Natural killer cell (primary cell): ENCODE measurements at regions not wholly inside any gene's neighbourhood (a gene's known extent, or its start where the extent isn't known, plus 50 kb on each side); places are given as distances from the start of the nearest gene placed in this dataset.
"Not testable (repeated sequence)": the region's sequence is repeated elsewhere in the genome, so short reads cannot be mapped to it uniquely, and the experiment has no call there.

Experiments used
- ATAC-seq, 3 donors: fragments of 150-1000 bp in 2 of 3; fragments of 200-7000 bp in 1 of 3; cut with Tn5 transposase; 1 replicate in 1 of 3; 2 replicates in 2 of 3; pipeline ENCODE4 v1.10.0; 2021; ENCODE audit warnings: mild to moderate bottlenecking in 2 of 3, moderate library complexity in 2 of 3
- DNase-seq, 2 donors: peaks; one replicate each; pipeline versions ENCODE4 v3.0.0 to v3.0.0-alpha.2; 2013 to 2021; ENCODE audit warnings: mixed read lengths in 1 of 2
- H3K27ac ChIP-seq: one replicate; pipeline ENCODE4 v1.5.1; 2013; ENCODE audit warnings: mild to moderate bottlenecking, low read length
- H3K27me3 ChIP-seq: one replicate; pipeline ENCODE4 v1.6.1; 2013; ENCODE audit warnings: low read length; ENCODE audit not compliant: control insufficient read depth, insufficient read depth
- H3K36me3 ChIP-seq: one replicate; pipeline ENCODE4 v1.6.1; 2013; ENCODE audit warnings: low read length; ENCODE audit not compliant: control insufficient read depth, insufficient read depth
- H3K4me1 ChIP-seq: one replicate; pipeline ENCODE4 v1.6.1; 2013; ENCODE audit warnings: low read length; ENCODE audit not compliant: control insufficient read depth, insufficient read depth
- H3K4me3 ChIP-seq: one replicate; pipeline ENCODE4 v1.5.1; 2013; ENCODE audit warnings: low read length
- H3K9me3 ChIP-seq: one replicate; pipeline ENCODE4 v1.6.1; 2013; ENCODE audit warnings: low read length; ENCODE audit not compliant: control insufficient read depth, insufficient read depth
- H3K27ac Mint-ChIP-seq, 2 donors: one replicate each; pipeline ENCODE4 v1.8.0; 2022; ENCODE audit warnings: mild to moderate bottlenecking in 2 of 2, mixed read lengths in 2 of 2, moderate library complexity in 1 of 2
- H3K27me3 Mint-ChIP-seq, 2 donors: one replicate each; pipeline ENCODE4 v1.8.0; 2022; ENCODE audit warnings: low read depth in 2 of 2, mixed read lengths in 2 of 2
- H3K36me3 Mint-ChIP-seq: one replicate; pipeline ENCODE4 v1.8.0; 2022; ENCODE audit warnings: mixed read lengths
- H3K4me1 Mint-ChIP-seq, 2 donors: one replicate each; pipeline ENCODE4 v1.8.0; 2022; ENCODE audit warnings: mixed read lengths in 2 of 2
- H3K4me3 Mint-ChIP-seq: one replicate; pipeline ENCODE4 v1.8.0; 2022; ENCODE audit warnings: mild to moderate bottlenecking, moderate library complexity, mixed read lengths
- H3K9me3 Mint-ChIP-seq, 2 donors: one replicate each; pipeline ENCODE4 v1.8.0; 2022; ENCODE audit warnings: mixed read lengths in 2 of 2
- WGBS: methylation state at CpG from one replicate; pipeline ENCODE4 v1.1.7; 2013; ENCODE audit warnings: missing lambda C conversion rate; ENCODE audit not compliant: insufficient coverage; 5-methylcytosine and 5-hydroxymethylcytosine counted together
- intact Hi-C: fragments of 100-400 bp; cut with micrococcal nuclease; formaldehyde crosslinking; loops from one replicate; pipeline ENCODE4 v1.14.2; 2022

DNA sequence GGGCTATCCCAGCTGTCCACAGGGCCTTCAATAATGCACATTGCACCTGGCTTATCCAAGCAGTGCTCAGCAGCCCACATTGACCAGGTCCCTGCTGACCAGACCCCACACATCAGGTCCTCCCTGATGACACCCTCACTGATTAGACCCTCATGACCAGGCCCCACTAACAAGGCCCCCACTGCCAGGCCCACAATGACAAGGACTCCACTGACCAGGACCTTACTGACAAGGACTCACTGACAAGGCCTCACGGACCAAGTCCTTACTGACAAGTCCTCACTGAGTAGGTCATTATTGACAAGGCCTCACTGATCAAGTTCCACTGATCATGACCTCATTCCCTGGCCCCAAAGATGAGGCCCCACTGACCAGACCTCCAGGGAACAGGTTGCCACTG is 3837.8 kb upstream of the OR11H1 start:
- H3K27me3 Mint-ChIP-seq, ATAC-seq, H3K27me3 ChIP-seq, H3K4me3 ChIP-seq, H3K9me3 ChIP-seq, H3K4me1 Mint-ChIP-seq, intact Hi-C loops, H3K36me3 ChIP-seq, H3K27ac ChIP-seq, H3K36me3 Mint-ChIP-seq, H3K27ac Mint-ChIP-seq, H3K9me3 Mint-ChIP-seq, H3K4me1 ChIP-seq, H3K4me3 Mint-ChIP-seq, DNase-seq: not testable (repeated sequence)
- WGBS = no CpG with 5 or more reads among the region's 1 CpG

DNA sequence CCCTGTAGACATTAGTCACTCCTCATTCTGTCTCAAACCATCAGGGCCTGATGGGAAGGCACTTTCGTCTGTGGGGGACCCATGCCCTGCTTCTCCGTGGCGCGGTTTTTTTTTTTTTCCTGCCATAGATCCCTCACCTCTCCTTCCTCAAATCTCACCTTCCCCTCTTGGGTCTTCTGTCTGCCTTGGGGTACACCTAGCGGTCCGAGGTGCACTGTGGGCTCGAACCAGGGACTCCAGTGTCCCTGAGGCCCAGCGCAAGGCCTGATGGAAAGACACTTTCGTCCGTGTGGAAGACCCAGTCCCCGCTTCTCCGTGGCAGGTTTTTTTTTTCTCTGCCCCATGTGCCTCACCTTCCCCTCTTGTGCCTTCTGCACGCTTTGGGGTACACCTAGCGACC is 3824.4 kb upstream of the OR11H1 start:
- H3K27ac Mint-ChIP-seq, H3K27me3 ChIP-seq, ATAC-seq, H3K9me3 ChIP-seq, H3K27ac ChIP-seq, H3K4me3 Mint-ChIP-seq, H3K4me1 ChIP-seq, H3K4me1 Mint-ChIP-seq, H3K36me3 ChIP-seq, H3K9me3 Mint-ChIP-seq, H3K27me3 Mint-ChIP-seq, H3K4me3 ChIP-seq, intact Hi-C loops, H3K36me3 Mint-ChIP-seq: not testable (repeated sequence)
- 71% methylated on average over 7 of the region's 14 CpGs for WGBS
- DNase-seq = peak in 1 of 2 donors; percentile 0

DNA sequence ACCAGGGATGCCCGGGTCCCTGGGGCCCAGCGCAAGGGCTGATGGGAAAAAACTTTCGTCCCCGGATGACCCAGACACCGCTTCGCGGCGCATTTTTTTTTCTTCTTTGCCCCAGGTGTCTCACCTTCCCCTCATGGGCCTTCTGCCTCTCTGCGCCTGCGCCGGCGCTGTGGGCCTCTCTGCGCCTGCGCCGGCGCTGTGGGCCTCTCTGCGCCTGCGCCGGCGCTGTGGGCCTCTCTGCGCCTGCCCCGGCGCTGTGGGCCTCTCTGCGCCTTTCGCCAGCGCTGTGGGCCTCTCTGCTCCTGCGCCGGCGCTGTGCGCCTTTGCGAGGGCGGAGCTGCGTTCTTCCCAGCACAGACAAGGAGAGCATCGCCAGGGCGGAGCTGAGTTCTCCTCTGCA is 3821.2 kb upstream of the OR11H1 start:
- ATAC-seq, H3K9me3 Mint-ChIP-seq, H3K4me1 ChIP-seq, H3K27me3 Mint-ChIP-seq, H3K4me1 Mint-ChIP-seq, DNase-seq, H3K27me3 ChIP-seq, intact Hi-C loops, H3K27ac ChIP-seq, H3K9me3 ChIP-seq, H3K36me3 ChIP-seq, H3K4me3 ChIP-seq, H3K27ac Mint-ChIP-seq, H3K36me3 Mint-ChIP-seq, H3K4me3 Mint-ChIP-seq: not testable (repeated sequence)
- WGBS = no CpG with 5 or more reads among the region's 35 CpGs
